Lung (tissue), 11 donors: ENCODE measurements at regions not wholly inside any gene's neighbourhood (a gene's known extent, or its start where the extent isn't known, plus 50 kb on each side); places are given as distances from the start of the nearest gene placed in this dataset.
"Not testable (repeated sequence)": the region's sequence is repeated elsewhere in the genome, so short reads cannot be mapped to it uniquely, and the experiment has no call there.

Experiments used
- ATAC-seq: fragments of 200-7000 bp; cut with Tn5 transposase; one replicate; pipeline ENCODE4 v1.9.1; 2020; ENCODE audit warnings: moderate number of reproducible peaks; ENCODE audit not compliant: insufficient read depth, low FRiP score
- DNase-seq, 3 donors: peaks; one replicate each; pipeline ENCODE4 v3.0.0-alpha.2; 2013 to 2017
- H3K27ac ChIP-seq, 2 donors: one replicate each; pipeline ENCODE4 v1.5.1; 2013; ENCODE audit warnings: mild to moderate bottlenecking in 2 of 2, moderate library complexity in 2 of 2, control low read depth in 1 of 2, inconsistent platforms in 1 of 2, low read depth in 1 of 2, low read length in 1 of 2
- H3K27me3 ChIP-seq, 3 donors: one replicate each; pipeline ENCODE4 v1.5.1; 2013; ENCODE audit warnings: low read length in 2 of 3; ENCODE audit not compliant: control insufficient read depth in 3 of 3, insufficient read depth in 3 of 3
- H3K36me3 ChIP-seq, 4 donors: one replicate each; pipeline ENCODE4 v1.5.1; 2013; ENCODE audit warnings: low read length in 4 of 4, mild to moderate bottlenecking in 1 of 4, moderate library complexity in 1 of 4; ENCODE audit not compliant: control insufficient read depth in 4 of 4, insufficient read depth in 4 of 4
- H3K4me1 ChIP-seq, 5 donors: one replicate each; pipeline ENCODE4 v1.5.1; 2013; ENCODE audit warnings: low read length in 5 of 5, mild to moderate bottlenecking in 2 of 5, moderate library complexity in 1 of 5; ENCODE audit not compliant: control insufficient read depth in 5 of 5, insufficient read depth in 5 of 5
- H3K4me3 ChIP-seq: one replicate; pipeline ENCODE4 v1.5.1; 2013; ENCODE audit warnings: mild to moderate bottlenecking, control low read depth, moderate library complexity
- H3K9ac ChIP-seq, 2 donors: one replicate each; pipeline ENCODE4 v1.5.1; 2013; ENCODE audit warnings: low read length in 2 of 2, control low read depth in 1 of 2; ENCODE audit not compliant: insufficient read depth in 1 of 2
- H3K9me3 ChIP-seq, 4 donors: one replicate each; pipeline ENCODE4 v1.5.1; 2013; ENCODE audit warnings: low read length in 3 of 4, mild to moderate bottlenecking in 1 of 4, moderate library complexity in 1 of 4; ENCODE audit not compliant: control insufficient read depth in 4 of 4, insufficient read depth in 3 of 4
- CTCF ChIP-seq: IDR thresholded peaks from 2 replicates; pipeline ENCODE4 v1.5.1; 2012; ENCODE audit warnings: mild to moderate bottlenecking; ENCODE audit errors: control extremely low read depth, extremely low read depth
- WGBS, 2 donors: extraction: QIAGEN DNeasy Blood & Tissue Kit; methylation state at CpG; one replicate each; pipeline ENCODE4 v1.1.7; 2013; 5-methylcytosine and 5-hydroxymethylcytosine counted together
- donor health status: control.
- donor health status: control.
- donor health status: Bipolar disorder and iron deficiency.
- donor health status: healthy.
- donor health status: DM: yes; HTN: yes; CAD: no.

- Histone ChIP-seq H3K4me3 (no peak overlapping the region), H3K27ac (no peak overlapping the region), H3K9ac (no peak overlapping the region), H3K9me3 (peaks cover 0 to 6% (median 0%) of the 10 kb centered on the region in 4 donors), H3K36me3 (no peaks in the 10 kb centered on the region), H3K4me1 (no peaks in the 10 kb centered on the region), H3K27me3 (no peaks in the 10 kb centered on the region)
- WGBS, 2 donors, result 86 to 90% methylated on average over 3 of the region's 3 CpGs
- ATAC-seq (peak; percentile 15), DNase-seq (no peak)
- TF ChIP-seq CTCF, result no peak
These were observed 204.8 kb downstream of the SPATA31A6 start for GRCh38 chr9:42388146-42388690.

- 73 to 78% methylated on average over 6 of the region's 6 CpGs for WGBS, 2 donors
- Histone ChIP-seq H3K4me3 (no peak overlapping the region), H3K9ac (no peak overlapping the region), H3K27me3 (no peaks in the 10 kb centered on the region), H3K4me1 (no peaks in the 10 kb centered on the region), H3K9me3 (peaks cover 0 to 6% (median 0%) of the 10 kb centered on the region in 4 donors), H3K36me3 (no peaks in the 10 kb centered on the region), H3K27ac (no peak overlapping the region)
- TF ChIP-seq CTCF, result no peak
- DNase-seq (no peak), ATAC-seq (no peak)
These were observed 205.4 kb downstream of the SPATA31A6 start for GRCh38 chr9:42388846-42389245.

- not testable (repeated sequence) for H3K4me3 ChIP-seq, H3K27me3 ChIP-seq, H3K9ac ChIP-seq, H3K27ac ChIP-seq, H3K9me3 ChIP-seq, DNase-seq, H3K4me1 ChIP-seq, ATAC-seq, H3K36me3 ChIP-seq
- 84 to 92% methylated on average over 4 of the region's 5 CpGs for WGBS, 2 donors
These were observed 209.5 kb downstream of the SPATA31A6 start for GRCh38 chr9:42392773-42393455.

DNA sequence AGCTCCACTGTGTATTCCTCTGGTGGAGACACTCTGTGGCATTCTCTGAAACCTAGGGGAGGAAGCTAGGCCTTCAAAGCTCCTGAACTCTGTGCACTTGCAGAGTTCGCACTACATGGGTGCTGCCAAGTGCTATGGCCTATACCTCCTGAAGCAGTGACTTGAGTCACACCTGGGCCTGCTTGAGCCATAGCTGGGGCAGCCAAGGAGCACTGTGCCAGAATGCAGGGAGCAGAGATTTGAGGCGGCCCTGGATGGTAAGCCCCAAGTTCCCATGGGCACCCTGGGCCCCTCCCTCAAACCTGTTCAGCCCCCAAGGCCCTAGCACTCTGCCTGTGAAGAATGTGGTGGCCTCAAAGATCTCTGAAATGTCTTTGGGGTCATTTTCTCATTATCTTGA is 212.9 kb downstream of the SPATA31A6 start:
- no peaks in the 10 kb centered on the region for H3K4me1 ChIP-seq
- ATAC-seq (no peak), DNase-seq (no peak)
- no peak overlapping the region for H3K4me3 ChIP-seq
- no peak for TF ChIP-seq CTCF
- WGBS, 2 donors, result 88 to 91% methylated on average over 2 of the region's 2 CpGs
- H3K36me3 ChIP-seq, result no peaks in the 10 kb centered on the region
- H3K9ac ChIP-seq, result no peak overlapping the region
- peaks cover 0 to 4% (median 0%) of the 10 kb centered on the region in 4 donors for H3K9me3 ChIP-seq
- no peaks in the 10 kb centered on the region for H3K27me3 ChIP-seq
- no peak overlapping the region for H3K27ac ChIP-seq

DNA sequence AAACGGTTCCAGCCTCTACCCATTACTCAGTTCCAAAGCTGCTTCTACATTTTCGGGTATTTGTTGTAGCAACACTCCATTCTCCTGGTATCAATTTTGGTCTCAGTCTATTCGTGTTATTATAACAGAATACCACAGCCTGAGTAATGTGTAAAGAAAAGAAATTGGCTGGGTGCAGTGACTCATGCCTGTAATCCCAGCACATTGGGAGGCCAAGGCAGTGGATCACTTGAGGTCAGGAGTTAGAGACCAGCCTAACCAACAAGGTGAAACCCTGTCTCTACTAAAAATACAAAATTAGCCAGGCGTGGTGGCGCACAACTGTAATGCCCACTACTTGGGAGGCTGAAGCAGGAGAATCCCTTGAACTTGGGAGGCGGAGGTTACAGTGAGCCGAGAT is 213.9 kb downstream of the SPATA31A6 start:
- H3K27ac ChIP-seq, H3K4me3 ChIP-seq, DNase-seq, ATAC-seq, H3K27me3 ChIP-seq, H3K36me3 ChIP-seq, H3K9ac ChIP-seq, H3K9me3 ChIP-seq, H3K4me1 ChIP-seq: not testable (repeated sequence)
- 83 to 96% methylated on average over 7 of the region's 7 CpGs for WGBS, 2 donors

- not testable (repeated sequence) for H3K9ac ChIP-seq, H3K9me3 ChIP-seq, H3K27me3 ChIP-seq, H3K36me3 ChIP-seq, DNase-seq, H3K27ac ChIP-seq, H3K4me1 ChIP-seq, H3K4me3 ChIP-seq, ATAC-seq
- 77 to 90% methylated on average over 2 of the region's 2 CpGs for WGBS, 2 donors
These were observed 219.5 kb downstream of the SPATA31A6 start for GRCh38 chr9:42402919-42403318.
